GM20431 (cell line): ENCODE measurements at regions not wholly inside any gene's neighbourhood (a gene's known extent, or its start where the extent isn't known, plus 50 kb on each side); places are given as distances from the start of the nearest gene placed in this dataset.

Experiments
- in situ Hi-C: fragments of 300-500 bp; cut with MseI, MboI; formaldehyde crosslinking; loops from one replicate; pipeline ENCODE4 v1.15.0; 2020; ENCODE audit warnings: low sequenced_read_pairs; ENCODE audit not compliant: unreplicated experiment

DNA sequence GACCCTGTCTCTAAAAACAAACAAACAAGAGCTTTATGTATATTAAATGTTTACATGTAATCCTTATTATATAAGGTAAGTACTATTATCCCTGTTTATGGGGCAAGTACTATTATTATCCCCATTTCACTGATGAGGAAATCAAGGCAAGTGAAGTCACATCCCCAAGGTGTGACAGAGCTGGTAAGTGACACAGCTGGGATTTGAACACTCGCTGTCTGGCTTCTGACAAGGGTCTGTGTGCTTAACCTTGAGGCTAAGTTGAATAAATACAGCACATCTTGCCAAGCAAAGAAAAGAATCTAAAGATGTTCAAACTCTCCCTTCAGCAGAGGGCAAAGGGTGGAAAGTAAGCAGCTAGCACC is 167.9 kb upstream of the IRF2BP2 start:
- in situ Hi-C loops = no loop called here

GRCh38 chr1:234776876-234777855 is 167.2 kb upstream of the IRF2BP2 start:
- in situ Hi-C loops = no loop called here

DNA sequence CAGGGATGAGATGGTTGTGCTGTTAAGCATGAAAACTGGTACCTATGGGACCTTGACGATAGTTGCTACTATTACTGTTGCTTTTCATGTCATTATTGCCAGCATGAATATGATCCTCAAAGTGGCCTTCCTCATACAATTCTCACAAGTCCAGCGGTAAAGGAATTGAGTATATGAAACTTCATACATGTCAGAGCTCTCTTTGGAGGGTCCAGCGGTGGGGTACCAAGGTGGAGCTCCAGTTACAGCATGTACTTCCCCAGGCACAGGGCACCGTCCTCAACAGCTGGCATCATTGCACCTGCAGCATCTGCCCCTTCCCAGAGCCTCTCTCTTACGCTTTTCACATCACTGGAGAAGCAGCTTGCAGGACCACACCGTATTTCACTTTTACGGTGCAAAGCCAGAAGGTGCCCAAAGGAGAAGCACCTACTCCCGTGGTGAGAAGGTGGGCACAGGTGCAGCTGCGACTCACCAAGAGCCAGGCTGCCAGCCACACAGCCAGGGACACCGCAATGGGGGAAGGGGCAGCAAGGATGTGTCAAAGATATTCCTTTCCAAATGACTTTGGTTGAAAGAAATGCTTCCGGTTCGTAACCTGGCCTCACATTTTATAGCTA is 166.4 kb upstream of the IRF2BP2 start:
- in situ Hi-C loops = no loop called here

- in situ Hi-C loops = no loop called here
These were observed 165.7 kb upstream of the IRF2BP2 start for GRCh38 chr1:234775477-234776246.

DNA sequence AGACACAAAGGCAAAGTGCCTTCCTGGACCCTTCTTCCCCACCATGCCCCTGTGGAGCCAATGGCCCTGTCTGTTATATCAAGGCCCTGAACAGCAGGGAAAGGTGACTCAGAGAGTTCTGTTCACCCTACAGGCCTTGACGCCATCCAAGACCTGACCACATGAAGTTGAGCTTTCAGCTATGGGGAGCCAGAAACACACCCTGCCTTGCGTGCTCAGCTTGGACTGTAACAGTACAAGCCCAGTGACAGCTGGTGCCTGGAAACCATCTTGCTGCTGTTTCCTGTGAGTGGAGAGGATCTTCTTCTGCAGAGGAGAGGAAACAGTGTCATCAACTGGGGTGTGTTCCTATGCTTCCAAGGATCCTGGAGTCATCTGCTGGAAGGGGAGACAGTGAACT is 165.0 kb upstream of the IRF2BP2 start:
- in situ Hi-C loops = no loop called here

DNA sequence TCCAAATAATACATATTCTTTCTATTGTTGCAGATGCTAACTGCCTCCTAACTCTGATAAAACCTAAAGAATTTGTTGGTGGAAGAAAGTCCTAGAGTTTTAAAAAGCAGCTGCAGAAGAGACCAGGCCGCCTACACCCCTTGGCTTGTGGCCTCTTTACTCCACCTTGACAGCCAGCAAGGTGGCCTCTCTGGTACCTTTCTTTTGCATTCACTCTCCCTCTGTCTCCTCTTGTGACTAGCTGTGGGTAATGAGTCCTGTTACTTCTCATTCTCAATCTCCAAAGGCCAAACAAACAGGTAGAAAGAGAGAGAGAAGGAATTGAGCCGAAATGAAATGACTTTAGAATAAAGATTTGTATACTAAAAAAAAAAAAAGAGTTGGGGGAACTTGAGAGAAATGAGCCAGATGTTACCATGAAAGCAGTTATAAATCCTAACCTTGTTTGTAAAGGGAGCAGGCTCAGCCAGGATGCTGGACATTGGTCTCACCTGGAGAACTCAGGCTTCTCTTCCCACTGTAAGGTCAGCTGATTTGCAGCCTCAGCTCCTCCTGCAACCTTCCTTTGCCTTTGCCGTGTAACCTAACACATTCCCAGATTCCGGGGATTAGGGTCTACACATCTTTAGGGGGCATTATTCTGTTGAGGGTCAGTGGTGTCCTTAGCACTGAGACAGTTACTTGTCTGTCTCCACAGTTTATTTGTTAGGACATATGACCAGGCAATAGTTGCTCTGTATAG is 164.1 kb upstream of the IRF2BP2 start:
- in situ Hi-C loops = no loop called here

DNA sequence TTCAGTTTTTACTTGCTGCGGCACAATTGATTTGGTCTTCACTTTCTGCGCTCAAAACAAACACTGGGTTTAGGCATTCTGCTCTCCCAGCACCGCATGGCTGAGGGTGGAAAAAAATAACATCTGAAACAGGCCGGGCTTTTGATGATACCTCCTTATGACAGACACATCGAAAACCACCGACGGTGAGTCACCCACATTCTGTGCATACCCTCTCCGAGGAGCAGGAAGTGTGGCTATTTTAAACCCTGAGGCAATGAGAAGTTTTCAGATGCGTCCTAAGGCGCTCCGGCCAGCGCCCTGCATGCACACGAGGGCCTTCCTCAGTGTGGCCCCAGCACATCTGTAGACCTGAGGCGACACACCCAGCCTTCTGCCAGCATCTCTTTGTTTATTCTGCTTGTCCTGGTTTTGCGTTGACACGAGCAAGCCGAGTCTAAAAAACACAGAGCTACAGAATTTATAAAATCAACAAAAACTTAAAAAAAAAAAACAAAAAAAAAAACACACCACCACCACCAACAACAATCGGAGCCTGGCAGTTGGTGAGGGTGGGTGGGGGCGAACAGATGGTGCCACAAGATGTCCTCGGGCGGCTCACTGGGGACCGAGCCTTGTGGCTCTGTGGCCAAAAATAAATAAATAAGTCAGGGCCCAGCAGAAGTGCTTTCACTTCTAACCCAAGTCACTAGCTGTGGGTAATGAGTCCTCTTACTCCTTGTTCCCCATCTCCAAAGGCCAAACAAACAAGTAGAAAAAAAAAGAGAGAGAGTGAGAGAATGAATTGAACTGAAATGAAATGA is 162.6 kb upstream of the IRF2BP2 start:
- in situ Hi-C loops = no loop called here

DNA sequence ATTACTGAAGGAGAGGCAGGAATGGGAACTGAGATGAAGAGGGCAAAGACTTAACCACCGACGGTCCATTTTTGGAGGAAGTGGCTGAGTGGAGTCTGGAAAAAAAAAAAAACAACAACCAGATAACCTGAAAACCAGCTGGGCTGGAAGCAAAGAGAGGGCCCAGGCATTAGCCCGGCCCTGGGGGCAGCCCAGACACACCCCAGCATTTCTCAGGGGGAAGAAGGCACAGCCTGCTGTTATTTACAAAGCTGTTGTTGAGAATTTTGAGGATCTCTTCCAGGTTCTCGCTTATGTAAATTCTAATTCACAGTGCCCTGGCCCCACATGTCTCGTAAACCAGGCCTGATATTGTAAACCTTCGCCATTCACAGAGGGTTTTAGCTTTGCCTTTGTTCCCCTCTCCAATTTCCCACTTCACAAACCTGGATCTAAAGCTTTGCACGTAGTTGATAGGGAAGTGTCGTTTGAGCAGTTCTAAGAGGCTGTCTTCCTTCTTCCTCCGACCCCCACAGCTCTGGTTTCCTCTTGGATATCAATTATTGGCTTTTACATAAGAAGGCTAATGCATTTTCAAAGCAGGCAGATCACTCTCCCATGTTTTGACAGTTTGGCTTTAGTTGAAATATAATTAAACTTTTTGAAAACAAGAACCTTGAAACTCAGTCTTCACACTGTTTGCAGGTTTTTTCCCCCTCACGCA is 161.8 kb upstream of the IRF2BP2 start:
- in situ Hi-C loops = no loop called here

GRCh38 chr1:234770924-234771540 is 161.1 kb upstream of the IRF2BP2 start:
- in situ Hi-C loops = no loop called here

GRCh38 chr1:234769986-234770795 is 160.2 kb upstream of the IRF2BP2 start:
- in situ Hi-C loops = no loop called here

DNA sequence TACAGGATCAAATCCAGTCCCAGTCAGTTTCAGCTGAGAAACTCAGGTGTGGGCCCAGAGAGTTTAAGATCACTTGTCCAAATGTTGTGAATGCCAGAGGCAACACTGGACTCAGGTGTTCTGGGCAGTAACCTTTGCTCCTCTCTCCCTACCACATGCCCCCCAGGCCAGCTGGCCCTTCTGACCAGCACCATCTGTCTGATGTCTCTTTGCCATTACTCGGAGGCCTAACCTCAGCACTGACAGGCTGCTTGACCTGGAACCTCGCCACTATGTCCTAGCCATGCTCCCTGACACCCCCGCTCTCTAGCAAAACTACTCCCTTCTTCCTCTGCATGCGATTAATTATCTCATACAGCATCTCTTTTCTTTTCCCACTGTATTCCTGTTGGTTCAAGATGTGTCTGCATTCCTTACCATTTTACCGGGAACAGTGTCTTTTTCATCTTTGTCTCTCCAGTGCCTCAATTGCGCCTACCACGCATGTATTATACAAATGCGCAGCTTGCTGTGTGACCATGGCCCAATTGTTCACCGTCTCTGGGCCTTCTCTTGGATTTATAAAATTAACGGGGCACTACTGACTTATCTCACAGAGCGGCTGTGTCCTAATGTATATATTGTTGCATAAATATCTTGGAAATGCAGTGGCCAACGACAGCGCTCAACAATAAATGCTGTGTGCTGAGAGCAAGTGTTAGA is 159.5 kb upstream of the IRF2BP2 start:
- in situ Hi-C loops = no loop called here

GRCh38 chr1:234768569-234769283 is 158.7 kb upstream of the IRF2BP2 start:
- in situ Hi-C loops = no loop called here

DNA sequence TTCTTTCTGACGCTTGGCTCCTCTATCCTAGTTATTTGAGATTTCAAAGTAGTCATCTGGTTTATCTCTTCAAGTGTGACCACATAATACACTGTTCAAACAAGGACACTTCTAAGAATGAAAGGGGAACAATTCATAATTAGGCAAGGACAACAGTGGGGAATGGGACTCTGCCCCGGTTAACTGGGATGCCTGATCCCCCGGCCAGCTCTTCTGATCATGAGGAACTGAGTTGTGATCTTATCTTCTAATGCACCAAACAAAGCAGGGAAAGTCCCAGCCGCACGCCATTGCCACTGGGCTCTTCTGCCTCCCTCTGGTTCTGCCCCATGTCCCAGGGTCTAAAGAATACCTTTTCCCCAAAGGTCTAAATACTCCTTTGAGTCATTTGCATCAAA is 158.2 kb upstream of the IRF2BP2 start:
- in situ Hi-C loops = no loop called here

GRCh38 chr1:234765672-234766071 is 155.7 kb upstream of the IRF2BP2 start:
- in situ Hi-C loops = no loop called here

GRCh38 chr1:234765181-234765580 is 155.2 kb upstream of the IRF2BP2 start:
- in situ Hi-C loops = no loop called here

- in situ Hi-C loops = no loop called here
These were observed 153.9 kb upstream of the IRF2BP2 start for GRCh38 chr1:234763910-234764309.
